SK-N-SH treated with all-trans-retinoic acid at 6 μM for 48 hours (cell line): ENCODE measurements at regions not wholly inside any gene's neighbourhood (a gene's known extent, or its start where the extent isn't known, plus 50 kb on each side); places are given as distances from the start of the nearest gene placed in this dataset.

Experiments used
- ARNTL ChIP-seq: fragments of 450-650 bp; formaldehyde crosslinking; IDR thresholded peaks from 2 replicates; pipeline ENCODE4 v1.5.0; 2020; ENCODE audit warnings: low read depth, mild to moderate bottlenecking, moderate library complexity, borderline replicate concordance
- ZC3H10 ChIP-seq: fragments of 250-450 bp; sonication (Bioruptor Pico); IDR thresholded peaks from 2 replicates; pipeline ENCODE4 v1.5.1; 2021; ENCODE audit warnings: mild to moderate bottlenecking, moderate library complexity
- ZFP30 ChIP-seq: fragments of 450-650 bp; formaldehyde crosslinking; IDR thresholded peaks from 2 replicates; pipeline ENCODE4 v1.5.0; 2022; ENCODE audit warnings: mild to moderate bottlenecking, moderate library complexity
- ZNF565 ChIP-seq: fragments of 450-650 bp; formaldehyde crosslinking; conservative IDR thresholded peaks from 2 replicates; pipeline ENCODE4 v1.5.0; 2020; ENCODE audit warnings: low read depth, mild to moderate bottlenecking, moderate library complexity
- TF ChIP-seq, protein P1 (sequence below): fragments of 250-450 bp; sonication (Bioruptor Pico); IDR thresholded peaks from 2 replicates; pipeline ENCODE4 v1.8.0; 2020; ENCODE audit warnings: mild to moderate bottlenecking, moderate library complexity, borderline replicate concordance

DNA sequence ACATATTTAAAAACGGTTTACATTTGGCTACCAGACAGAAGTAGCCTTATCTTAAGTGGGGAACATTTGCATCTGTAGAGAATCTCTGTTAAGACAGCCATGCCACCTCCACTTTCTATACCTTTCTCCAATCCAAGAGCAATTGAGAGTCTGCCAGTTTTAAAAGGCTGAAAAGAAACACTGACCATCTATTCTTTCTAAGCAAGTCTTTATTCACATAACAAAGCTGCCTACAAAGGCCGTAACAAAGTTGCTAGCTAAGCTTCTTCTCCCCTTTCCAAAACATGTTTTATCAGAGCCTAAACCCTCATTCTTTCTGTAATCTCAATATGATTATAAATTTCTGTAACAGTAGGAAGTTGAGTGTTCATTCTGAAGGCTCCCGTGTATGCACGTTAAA is 1078.3 kb downstream of the NCAM2 start:
- no peak for TF ChIP-seq ZNF565 (CRISPR knock-in tag)
- no peak for TF ChIP-seq ARNTL (CRISPR knock-in tag)
- TF ChIP-seq ZFP30, result no peak
- TF ChIP-seq ZC3H10 (CRISPR knock-in tag), result no peak
- TF ChIP-seq, protein P1, sequence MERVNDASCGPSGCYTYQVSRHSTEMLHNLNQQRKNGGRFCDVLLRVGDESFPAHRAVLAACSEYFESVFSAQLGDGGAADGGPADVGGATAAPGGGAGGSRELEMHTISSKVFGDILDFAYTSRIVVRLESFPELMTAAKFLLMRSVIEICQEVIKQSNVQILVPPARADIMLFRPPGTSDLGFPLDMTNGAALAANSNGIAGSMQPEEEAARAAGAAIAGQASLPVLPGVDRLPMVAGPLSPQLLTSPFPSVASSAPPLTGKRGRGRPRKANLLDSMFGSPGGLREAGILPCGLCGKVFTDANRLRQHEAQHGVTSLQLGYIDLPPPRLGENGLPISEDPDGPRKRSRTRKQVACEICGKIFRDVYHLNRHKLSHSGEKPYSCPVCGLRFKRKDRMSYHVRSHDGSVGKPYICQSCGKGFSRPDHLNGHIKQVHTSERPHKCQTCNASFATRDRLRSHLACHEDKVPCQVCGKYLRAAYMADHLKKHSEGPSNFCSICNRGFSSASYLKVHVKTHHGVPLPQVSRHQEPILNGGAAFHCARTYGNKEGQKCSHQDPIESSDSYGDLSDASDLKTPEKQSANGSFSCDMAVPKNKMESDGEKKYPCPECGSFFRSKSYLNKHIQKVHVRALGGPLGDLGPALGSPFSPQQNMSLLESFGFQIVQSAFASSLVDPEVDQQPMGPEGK (CRISPR knock-in tag), result no peak
